Tibial nerve (tissue), 3 donors: ENCODE measurements at regions not wholly inside any gene's neighbourhood (a gene's known extent, or its start where the extent isn't known, plus 50 kb on each side); places are given as distances from the start of the nearest gene placed in this dataset.

Source experiments
- CTCF ChIP-seq, 5 experiments: fragments of 200-600 bp in 3 of 5; fragments of 450-650 bp in 2 of 5; sonication (generic) in 3 of 5; IDR thresholded peaks; one replicate each; pipeline ENCODE4 v1.5.1; 2016 to 2019; ENCODE audit warnings: antibody characterized with exemption in 5 of 5, mild to moderate bottlenecking in 3 of 5, moderate library complexity in 2 of 5
- POLR2A ChIP-seq, 2 donors: fragments of 450-650 bp; IDR thresholded peaks; one replicate each; pipeline ENCODE4 v1.6.1; 2017; ENCODE audit warnings: antibody characterized with exemption in 2 of 2, mild to moderate bottlenecking in 2 of 2, moderate library complexity in 2 of 2

- TF ChIP-seq POLR2A (IDR thresholded peaks at IDR 0.05) (no peak), CTCF (IDR thresholded peaks at IDR 0.05) (no peak)
These were observed 156.5 kb downstream of the TFAP2B start for GRCh38 chr6:50975216-50975615.
